Activated T-helper 2 cell treated with anti-CD3 and anti-CD28 coated beads, Interferon-gamma antibody, Interleukin-2, Interleukin-4, amounts not matched to agents 10 μg/mL and 5 μg/mL and 100 μg/mL, durations not matched to agents 14 hours and 24 hours and 36 hours (primary cell): ENCODE measurements at regions not wholly inside any gene's neighbourhood (a gene's known extent, or its start where the extent isn't known, plus 50 kb on each side); places are given as distances from the start of the nearest gene placed in this dataset.
"Not testable (repeated sequence)": the region's sequence is repeated elsewhere in the genome, so short reads cannot be mapped to it uniquely, and the experiment has no call there.

ENCODE experiments used
- DNase-seq: peaks from one replicate; pipeline ENCODE4 v3.0.0; 2021; ENCODE audit warnings: low spot score
- H3K27ac Mint-ChIP-seq: one replicate; pipeline ENCODE4 v1.8.0; 2021; ENCODE audit warnings: mixed read lengths
- H3K27me3 Mint-ChIP-seq: one replicate; pipeline ENCODE4 v1.8.0; 2021; ENCODE audit warnings: low read depth, mixed read lengths
- H3K36me3 Mint-ChIP-seq: one replicate; pipeline ENCODE4 v1.8.0; 2021; ENCODE audit warnings: low read depth, mixed read lengths
- H3K4me1 Mint-ChIP-seq: one replicate; pipeline ENCODE4 v1.8.0; 2021; ENCODE audit warnings: low read depth, mixed read lengths
- H3K4me3 Mint-ChIP-seq: one replicate; pipeline ENCODE4 v1.8.0; 2021; ENCODE audit warnings: low read depth, mild to moderate bottlenecking, moderate library complexity, mixed read lengths
- H3K9me3 Mint-ChIP-seq: one replicate; pipeline ENCODE4 v1.8.0; 2021; ENCODE audit warnings: mixed read lengths
- intact Hi-C: fragments of 100-400 bp; cut with micrococcal nuclease; formaldehyde crosslinking; loops from one replicate; pipeline ENCODE4 v1.15.1; 2023

DNA sequence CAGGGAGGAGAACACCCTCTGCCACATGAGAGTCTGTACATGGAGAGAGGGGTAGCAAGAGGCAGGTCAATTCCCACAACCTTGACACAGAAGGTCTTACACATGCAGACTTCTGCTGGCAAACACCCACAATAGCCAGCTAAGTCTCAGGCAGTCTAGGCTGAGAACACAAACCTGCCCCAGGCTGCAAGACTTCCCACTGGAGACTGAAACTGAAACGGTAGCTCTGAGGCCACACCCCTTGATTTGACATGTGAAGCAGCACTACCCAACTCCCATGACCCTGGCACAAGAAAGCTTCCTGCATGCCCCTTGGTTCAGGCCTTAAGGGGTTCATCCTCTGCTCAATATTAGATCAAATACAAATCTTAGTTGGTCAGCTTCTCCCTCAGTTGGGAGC, 237.8 kb upstream of the NPAP1 start:
- H3K4me3 Mint-ChIP-seq, H3K4me1 Mint-ChIP-seq, intact Hi-C loops, H3K27me3 Mint-ChIP-seq, DNase-seq, H3K27ac Mint-ChIP-seq, H3K36me3 Mint-ChIP-seq: not testable (repeated sequence)
- H3K9me3 Mint-ChIP-seq: peaks cover 39% of the 10 kb centered on the region

DNA sequence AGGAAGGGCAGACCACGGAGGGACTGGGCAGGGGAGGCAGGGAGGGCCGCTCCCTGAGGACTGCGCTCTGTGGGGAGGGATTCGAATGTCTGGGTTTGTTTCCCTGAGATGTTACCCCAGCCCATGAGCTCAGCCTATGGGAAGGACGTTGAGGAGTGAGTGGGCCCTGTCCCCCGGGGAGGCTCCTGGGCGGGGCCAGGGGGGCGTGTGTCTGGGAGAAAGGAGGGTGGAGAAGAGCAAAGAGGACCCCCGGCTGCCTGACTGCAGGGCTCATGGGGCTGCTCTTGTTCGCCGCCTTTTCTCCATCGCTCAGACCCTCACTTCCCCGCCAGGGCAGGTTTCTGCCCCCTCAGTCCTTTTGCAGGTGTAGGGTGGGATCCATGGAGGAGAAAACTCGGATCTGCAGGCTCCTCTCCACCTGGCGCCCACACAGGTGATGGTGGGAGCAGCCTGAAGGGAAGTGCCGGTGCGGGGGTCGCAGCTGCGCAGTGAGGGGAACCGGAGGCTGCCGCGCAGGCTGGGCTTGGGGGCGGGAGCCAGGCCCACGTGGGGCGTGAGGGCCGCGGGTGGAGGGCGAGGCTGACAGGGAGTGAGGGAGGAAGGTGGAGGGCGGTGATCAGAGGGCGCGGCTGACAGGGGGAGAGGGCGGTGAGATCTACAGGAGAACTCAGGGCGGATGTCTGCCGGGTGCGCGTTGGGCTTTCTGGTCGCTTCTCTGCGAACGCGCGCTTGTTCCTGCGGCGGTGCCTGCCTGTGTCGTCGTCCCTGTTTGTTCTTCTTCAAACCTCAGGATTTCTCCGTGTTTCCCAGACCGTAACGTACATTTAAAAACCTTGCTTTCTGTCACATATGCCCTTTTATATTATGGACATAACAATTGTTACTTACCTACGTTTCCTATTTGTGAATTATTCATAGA, 198.2 kb upstream of the NPAP1 start:
- H3K27ac Mint-ChIP-seq, H3K27me3 Mint-ChIP-seq, DNase-seq, H3K4me3 Mint-ChIP-seq, H3K36me3 Mint-ChIP-seq, H3K4me1 Mint-ChIP-seq, intact Hi-C loops: not testable (repeated sequence)
- peaks cover 28% of the 10 kb centered on the region for H3K9me3 Mint-ChIP-seq

DNA sequence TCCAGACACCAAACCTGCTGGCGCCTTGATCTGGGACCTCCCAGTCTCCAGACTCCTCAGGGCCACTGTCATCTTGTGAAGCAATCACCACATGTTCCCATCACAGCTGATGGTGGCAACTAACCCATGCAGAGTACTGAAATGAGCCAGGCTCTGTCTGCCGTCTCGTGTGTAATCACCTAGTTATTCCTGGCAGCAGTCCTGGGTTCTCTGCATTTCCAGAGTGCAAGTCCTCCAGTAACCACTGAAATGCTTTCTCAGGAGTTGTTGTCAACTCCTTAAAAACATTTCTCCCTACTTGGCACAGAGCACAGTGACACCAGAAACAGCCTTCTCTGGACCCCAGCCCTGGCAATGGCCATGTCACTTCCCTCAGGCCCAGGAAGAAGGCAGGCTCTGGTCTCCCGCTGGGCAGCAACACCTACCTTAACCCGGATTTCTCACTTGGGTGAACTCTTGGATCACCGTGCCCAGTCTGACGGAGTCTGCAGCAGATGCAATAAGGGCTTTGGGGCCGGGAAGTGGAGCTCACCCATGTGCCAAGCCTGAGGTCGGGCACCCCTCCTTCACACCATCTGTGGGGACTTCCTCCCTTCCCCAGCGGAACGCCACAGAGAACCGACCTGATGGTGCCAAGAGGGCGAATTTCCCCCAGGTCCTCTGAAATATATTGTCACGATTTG, 189.5 kb upstream of the NPAP1 start:
- DNase-seq, H3K27me3 Mint-ChIP-seq, H3K4me1 Mint-ChIP-seq, H3K27ac Mint-ChIP-seq, H3K36me3 Mint-ChIP-seq, H3K4me3 Mint-ChIP-seq, intact Hi-C loops: not testable (repeated sequence)
- peaks cover 55% of the 10 kb centered on the region for H3K9me3 Mint-ChIP-seq

DNA sequence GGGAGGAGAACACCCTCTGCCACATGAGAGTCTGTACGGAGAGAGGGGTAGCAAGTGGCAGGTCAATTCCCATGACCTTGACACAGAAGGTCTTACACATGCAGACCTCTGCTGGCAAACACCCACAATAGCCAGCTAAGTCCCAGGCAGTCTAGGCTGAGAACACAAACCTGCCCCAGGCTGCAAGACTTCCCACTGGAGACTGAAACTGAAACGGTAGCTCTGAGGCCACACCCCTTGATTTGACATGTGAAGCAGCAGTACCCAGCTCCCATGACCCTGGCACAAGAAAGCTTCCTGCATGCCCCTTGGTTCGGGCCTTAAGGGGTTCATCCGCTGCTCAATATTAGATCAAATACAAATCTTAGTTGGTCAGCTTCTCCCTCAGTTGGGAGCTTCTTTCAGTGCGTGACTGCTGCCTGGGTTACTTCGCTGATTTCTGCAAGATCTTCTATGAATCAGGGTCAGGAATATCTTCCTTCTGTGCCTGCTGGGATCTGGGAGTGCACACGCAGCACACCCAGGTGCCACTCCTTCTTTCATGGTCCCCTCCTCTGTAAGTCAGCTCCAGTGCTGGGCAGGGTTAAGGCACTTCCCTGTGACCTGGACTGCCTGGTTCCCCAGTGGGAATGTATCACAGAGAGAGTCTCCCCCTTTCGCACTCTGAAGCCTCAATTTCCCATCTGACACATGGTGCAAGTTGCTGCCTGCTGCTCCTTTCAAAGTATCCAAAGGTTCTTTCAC, 187.2 kb upstream of the NPAP1 start:
- H3K27me3 Mint-ChIP-seq, H3K27ac Mint-ChIP-seq, H3K36me3 Mint-ChIP-seq, H3K4me1 Mint-ChIP-seq, H3K4me3 Mint-ChIP-seq, DNase-seq, intact Hi-C loops: not testable (repeated sequence)
- H3K9me3 Mint-ChIP-seq: peaks cover 56% of the 10 kb centered on the region

DNA sequence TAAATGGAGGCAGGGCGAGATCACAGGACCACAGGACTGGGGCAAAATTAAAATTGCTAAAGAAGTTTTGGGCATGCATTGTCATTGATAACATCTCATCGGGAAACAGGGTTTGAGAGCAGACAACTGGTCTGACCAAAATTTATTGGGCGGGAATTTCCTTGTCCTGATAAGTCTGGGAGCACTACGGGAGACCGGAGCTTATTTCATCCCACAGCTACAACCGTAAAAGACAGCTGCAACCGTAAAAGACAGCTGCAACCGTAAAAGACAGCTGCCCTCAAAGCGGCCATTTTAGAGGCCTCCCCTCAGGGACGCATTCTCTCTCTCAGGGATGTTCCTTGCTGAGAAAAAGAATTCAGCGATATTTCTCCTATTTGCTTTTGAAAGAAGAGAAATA, 170.4 kb upstream of the NPAP1 start:
- H3K4me1 Mint-ChIP-seq, H3K27ac Mint-ChIP-seq: not testable (repeated sequence)
- H3K9me3 Mint-ChIP-seq: peaks cover 36% of the 10 kb centered on the region

DNA sequence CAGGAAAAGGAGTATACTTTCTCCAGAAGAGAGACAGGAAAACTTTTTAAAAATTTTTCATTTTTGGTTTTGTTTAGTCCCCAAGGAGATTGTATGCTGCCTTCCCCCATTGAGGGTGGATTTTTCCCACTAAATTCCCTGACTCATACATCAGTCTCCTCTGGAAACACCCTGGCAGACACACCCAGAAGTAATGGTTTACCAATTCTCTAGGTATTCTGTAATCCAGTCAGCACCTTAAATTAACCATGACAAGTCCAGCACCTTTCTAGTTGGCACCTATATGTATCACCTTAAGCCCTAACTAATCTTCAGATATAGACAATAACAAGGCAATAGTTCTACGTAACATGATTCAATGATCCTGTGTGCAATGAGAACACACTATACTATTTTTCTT, 165.9 kb upstream of the NPAP1 start:
- intact Hi-C loops, H3K4me3 Mint-ChIP-seq, H3K27ac Mint-ChIP-seq, DNase-seq, H3K4me1 Mint-ChIP-seq, H3K36me3 Mint-ChIP-seq, H3K27me3 Mint-ChIP-seq: not testable (repeated sequence)
- peaks cover 48% of the 10 kb centered on the region for H3K9me3 Mint-ChIP-seq

More for the DNA sequence above, 170.4 kb upstream of the NPAP1 start:
- H3K36me3 Mint-ChIP-seq, intact Hi-C loops, DNase-seq, H3K27me3 Mint-ChIP-seq, H3K4me3 Mint-ChIP-seq: not testable (repeated sequence)

DNA sequence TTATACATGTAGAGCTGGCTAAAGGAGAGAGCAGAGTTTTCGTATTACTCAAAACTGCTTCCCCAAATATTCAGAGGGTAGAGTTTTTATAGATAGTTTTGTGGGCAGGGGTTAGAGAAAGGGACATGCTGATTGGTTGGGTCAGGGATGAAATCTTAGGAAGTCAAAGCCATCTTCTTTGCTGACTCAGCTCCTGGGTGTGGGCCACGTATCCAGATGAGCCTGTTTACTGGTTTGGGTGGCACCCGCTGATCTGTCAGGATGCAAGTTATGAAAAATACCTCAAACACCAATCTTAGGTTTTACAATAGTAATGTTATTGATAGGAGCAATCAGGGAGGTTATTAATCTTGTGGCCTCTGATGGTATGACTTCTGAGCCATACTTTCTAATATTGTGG, 164.0 kb upstream of the NPAP1 start:
- H3K4me3 Mint-ChIP-seq, H3K27ac Mint-ChIP-seq, H3K4me1 Mint-ChIP-seq, intact Hi-C loops, H3K27me3 Mint-ChIP-seq, H3K36me3 Mint-ChIP-seq, DNase-seq: not testable (repeated sequence)
- H3K9me3 Mint-ChIP-seq: peaks cover 38% of the 10 kb centered on the region

DNA sequence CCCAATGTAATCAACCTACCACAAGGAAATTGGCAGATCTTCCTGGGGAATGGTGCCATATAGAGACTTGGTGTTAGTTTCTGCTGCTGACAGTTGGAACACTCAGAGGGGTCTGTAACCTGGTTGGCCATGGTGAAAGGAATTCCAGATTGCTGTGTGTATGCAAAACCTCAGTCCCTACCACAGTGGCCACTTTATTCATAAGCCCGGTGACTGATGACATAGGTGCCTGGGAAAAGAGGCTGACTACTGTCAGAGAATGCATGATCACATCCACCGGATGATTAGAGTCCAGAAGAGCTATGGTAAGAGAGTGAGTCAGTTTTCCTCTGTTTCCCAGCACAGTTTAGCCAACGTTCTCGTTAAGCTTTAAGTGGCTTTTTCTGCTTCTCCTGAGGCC, 156.8 kb upstream of the NPAP1 start:
- peaks cover 10% of the 10 kb centered on the region for H3K9me3 Mint-ChIP-seq
- H3K27ac Mint-ChIP-seq, H3K4me1 Mint-ChIP-seq, H3K4me3 Mint-ChIP-seq, DNase-seq, intact Hi-C loops, H3K27me3 Mint-ChIP-seq, H3K36me3 Mint-ChIP-seq: not testable (repeated sequence)

DNA sequence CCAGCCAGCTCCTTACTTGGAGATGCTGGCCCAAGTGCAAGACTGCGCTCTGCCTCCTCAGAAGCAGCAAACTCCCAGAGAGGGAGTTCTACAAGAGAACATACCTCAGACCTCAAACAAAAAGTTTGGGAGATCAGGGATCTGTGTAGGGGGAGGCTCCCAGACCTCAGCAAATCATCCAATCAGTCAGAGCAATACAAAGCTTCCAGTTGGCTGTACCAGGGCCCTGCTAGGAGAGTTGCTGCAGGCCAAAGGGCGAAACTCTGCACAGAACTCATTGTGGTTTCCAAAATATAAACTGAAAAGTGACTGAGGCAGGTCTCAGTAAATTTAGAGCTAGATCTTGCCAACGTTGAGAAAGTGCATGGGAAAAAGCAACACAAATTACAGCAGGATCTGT, 144.3 kb upstream of the NPAP1 start:
- H3K27ac Mint-ChIP-seq, H3K4me1 Mint-ChIP-seq, intact Hi-C loops, H3K36me3 Mint-ChIP-seq, H3K4me3 Mint-ChIP-seq, H3K27me3 Mint-ChIP-seq, DNase-seq: not testable (repeated sequence)
- H3K9me3 Mint-ChIP-seq: peaks cover 37% of the 10 kb centered on the region

DNA sequence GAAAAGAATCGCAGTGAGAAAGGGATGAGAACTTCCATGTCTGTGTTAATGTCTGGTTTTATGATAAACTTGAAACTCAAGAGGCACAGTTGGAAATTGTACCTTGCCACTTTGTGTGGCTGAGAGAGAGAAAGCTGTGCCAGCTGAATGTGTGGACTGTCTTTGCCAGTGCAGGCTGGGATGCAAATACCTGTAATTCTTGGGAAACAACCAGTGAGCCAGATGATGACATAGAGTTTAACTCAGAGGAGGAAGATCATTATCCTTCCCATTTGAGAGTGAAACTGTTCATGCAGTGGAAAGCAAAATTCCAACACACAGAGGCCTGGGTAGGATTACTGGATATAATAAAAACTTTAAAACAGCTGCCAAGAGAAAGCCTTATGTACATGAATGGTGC, 141.5 kb upstream of the NPAP1 start:
- intact Hi-C loops, H3K27me3 Mint-ChIP-seq, H3K36me3 Mint-ChIP-seq, H3K4me1 Mint-ChIP-seq, DNase-seq, H3K27ac Mint-ChIP-seq, H3K4me3 Mint-ChIP-seq: not testable (repeated sequence)
- H3K9me3 Mint-ChIP-seq: peaks cover 35% of the 10 kb centered on the region

DNA sequence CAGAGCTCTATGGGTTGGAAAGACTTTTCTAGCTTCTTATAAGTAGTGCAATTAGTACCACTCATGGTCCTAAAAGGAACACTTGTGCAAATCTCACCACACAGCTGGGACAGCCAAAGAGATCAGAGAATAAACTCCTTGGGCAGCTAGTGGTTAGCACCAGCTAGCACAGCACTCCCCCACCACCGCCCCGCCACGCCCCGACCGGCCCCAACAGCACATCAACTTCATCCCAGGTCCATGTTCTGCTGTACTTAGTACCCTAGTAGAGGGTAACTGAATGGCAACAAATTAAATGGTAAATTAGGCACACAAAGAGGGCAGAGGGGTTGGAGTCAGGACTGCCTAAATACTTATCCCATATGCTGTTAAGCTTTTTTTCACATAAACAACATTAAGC, 118.3 kb upstream of the NPAP1 start:
- H3K27me3 Mint-ChIP-seq, H3K27ac Mint-ChIP-seq, DNase-seq, H3K4me1 Mint-ChIP-seq, H3K36me3 Mint-ChIP-seq, H3K4me3 Mint-ChIP-seq, intact Hi-C loops: not testable (repeated sequence)
- H3K9me3 Mint-ChIP-seq: peaks cover 54% of the 10 kb centered on the region

DNA sequence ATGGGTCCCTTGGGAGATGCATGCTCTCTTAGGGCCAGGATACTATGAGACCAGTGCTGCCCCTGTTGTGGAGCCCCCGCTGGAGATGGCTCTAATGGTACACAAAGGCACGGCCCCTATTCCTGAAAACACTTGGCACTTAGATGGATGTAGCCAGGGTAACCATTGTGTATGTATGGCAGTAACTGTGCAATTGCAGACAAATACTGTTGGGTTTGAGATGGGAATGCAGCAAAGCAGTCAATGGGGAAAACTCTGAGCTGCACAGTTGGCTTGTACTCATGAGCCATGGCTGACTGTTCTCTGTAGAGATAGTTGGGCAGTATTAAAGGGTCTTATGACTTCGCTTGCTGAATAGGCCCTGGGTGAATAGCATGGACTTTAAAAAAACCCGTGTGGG, 67.9 kb upstream of the NPAP1 start:
- peaks cover 83% of the 10 kb centered on the region for H3K9me3 Mint-ChIP-seq
- intact Hi-C loops: no loop called here
- H3K4me1 Mint-ChIP-seq: no peaks in the 10 kb centered on the region
- H3K27ac Mint-ChIP-seq: no peak overlapping the region
- no peaks in the 10 kb centered on the region for H3K36me3 Mint-ChIP-seq
- H3K4me3 Mint-ChIP-seq: no peak overlapping the region
- H3K27me3 Mint-ChIP-seq: no peaks in the 10 kb centered on the region
- no peak for DNase-seq

DNA sequence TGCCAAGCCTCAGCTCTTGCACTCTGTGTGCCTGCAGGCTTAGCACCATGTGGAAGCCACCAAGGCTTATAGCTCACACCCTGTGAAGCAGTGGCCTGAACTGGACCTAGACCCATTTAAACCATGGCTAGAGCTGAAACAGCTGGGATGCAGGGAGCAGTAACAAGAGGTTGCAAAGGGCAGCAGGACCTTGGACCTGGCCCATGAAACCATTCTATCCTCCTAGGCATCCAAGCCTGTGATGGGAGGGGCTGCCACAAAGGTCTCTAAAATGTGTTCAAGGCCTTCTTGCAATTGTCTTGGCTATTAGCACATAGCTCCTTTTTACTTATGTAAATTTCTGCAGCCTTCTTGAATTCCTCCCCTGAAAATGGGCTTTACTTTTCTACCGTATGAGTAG, 57.9 kb upstream of the NPAP1 start:
- peaks cover 65% of the 10 kb centered on the region for H3K9me3 Mint-ChIP-seq
- DNase-seq: no peak
- intact Hi-C loops: no loop called here
- H3K27ac Mint-ChIP-seq: no peak overlapping the region
- H3K4me3 Mint-ChIP-seq: no peak overlapping the region
- H3K36me3 Mint-ChIP-seq: no peaks in the 10 kb centered on the region
- no peaks in the 10 kb centered on the region for H3K27me3 Mint-ChIP-seq
- H3K4me1 Mint-ChIP-seq: no peaks in the 10 kb centered on the region
